ENCODE measurements at regions not wholly inside any gene's neighbourhood (a gene's known extent, or its start where the extent isn't known, plus 50 kb on each side); places are given as distances from the start of the nearest gene placed in this dataset.

GRCh38 chr2:84212611-84213314, 246.3 kb downstream of the SUCLG1 start:
- TF ChIP-seq CTCF (IDR thresholded peaks at IDR 0.05) = no peak
- TF ChIP-seq POLR2A (IDR thresholded peaks at IDR 0.05) = no peak

Data from ovary (tissue), 3 donors.